HG03575 (cell line): ENCODE measurements at regions not wholly inside any gene's neighbourhood (a gene's known extent, or its start where the extent isn't known, plus 50 kb on each side); places are given as distances from the start of the nearest gene placed in this dataset.
"Not testable (repeated sequence)": the region's sequence is repeated elsewhere in the genome, so short reads cannot be mapped to it uniquely, and the experiment has no call there.

ENCODE experiments used
- ATAC-seq: cut with Tn5 transposase; IDR thresholded peaks from one replicate; pipeline ENCODE4 v1.9.1; 2021; ENCODE audit not compliant: unreplicated experiment, insufficient number of reproducible peaks, low FRiP score; ENCODE audit errors: extremely low read depth

DNA sequence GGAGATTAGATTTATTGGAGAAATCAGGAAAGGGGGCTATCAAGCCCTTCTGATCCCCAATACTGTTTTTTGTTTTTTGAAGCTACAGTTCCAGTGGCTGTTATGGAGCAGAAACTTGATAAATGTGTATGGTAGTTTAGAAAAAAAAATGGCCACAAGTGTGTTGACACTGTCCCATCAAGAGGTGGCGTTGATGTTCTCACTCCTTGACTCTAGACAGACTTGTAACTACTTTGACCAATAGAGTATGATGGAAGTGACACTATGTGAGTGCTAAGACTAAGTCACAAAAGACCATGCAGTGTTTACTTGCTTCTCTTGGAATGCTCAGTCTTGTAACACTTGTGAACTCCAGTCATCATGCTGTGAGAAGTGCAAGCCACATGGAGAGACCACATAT is 356.7 kb downstream of the PDCD6IP start:
- no peak for ATAC-seq

DNA sequence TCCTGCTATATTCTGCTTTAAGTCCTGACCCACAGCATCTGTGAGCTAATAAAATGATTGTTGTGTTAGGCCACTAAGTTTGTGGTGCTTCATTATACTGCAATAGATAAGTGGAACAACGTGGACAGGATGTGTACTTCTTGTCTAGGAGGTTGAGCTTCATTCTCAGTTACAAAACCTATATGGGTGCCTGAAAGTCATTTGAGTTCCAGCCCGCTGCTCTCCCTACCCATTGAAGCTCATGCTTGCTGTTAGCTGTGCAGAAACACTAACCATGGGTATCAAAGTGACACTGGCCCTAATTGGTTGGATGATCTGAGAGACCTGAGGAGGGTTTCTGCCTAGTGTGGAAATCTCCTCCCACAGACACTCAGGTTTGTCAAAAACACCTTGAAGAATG is 357.2 kb downstream of the PDCD6IP start:
- ATAC-seq: peak; percentile 54

DNA sequence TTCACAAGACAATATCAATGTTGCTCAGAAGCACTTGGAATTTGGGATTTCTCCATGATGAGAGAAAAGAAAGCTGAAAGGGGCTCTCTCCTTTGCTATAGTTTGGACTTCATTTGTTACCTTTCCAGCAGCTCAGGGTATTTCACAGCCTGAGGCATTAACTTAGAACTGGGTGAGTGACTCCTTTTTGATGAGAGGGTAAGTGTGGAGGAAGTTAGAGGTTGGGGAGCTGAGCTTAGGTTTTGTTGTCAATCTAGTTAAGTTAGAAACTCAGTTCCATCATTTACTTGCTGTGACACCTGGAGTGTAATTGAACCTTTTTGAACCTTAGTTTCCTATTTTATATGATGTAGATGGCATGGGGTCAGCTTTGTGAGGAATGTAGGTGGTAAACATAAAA is 359.1 kb downstream of the PDCD6IP start:
- no peak for ATAC-seq

DNA sequence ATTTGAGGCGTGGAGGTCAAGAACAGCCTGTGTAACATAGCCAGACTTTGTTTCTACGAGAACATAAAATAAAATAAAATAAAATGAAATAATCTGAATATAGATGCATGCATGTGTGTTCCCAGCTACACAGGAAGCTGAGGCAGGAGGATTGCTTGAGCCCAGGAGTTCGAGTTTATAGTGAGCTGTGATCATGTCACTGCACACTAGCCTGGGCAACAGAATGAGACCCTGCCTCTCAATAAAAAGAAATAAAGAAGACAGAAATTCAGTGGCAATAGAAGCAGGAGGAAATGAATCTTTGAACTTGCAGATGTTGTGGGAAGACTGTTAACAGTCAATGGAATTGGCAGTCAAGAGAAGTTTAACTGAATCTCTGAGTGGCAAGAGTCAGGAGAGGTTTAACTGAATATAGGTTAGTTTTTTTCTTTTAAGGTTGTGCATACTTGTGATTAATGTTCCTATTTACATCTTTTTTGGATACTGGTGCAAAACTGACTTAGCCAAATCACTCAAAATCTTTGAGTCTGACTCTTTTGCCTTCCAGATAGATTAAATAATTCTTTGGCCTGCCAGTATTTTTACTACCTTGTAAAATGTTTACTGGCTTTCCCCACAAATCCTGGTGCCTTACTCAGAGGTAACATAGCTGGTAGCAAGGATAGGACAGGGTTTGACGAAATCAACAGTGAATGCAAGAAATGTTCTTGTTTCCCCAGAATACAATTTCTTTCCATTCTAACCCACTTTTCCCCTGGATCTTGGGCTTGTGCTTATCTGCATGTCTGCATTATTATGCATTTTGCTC is 361.4 kb downstream of the PDCD6IP start:
- ATAC-seq: no peak

DNA sequence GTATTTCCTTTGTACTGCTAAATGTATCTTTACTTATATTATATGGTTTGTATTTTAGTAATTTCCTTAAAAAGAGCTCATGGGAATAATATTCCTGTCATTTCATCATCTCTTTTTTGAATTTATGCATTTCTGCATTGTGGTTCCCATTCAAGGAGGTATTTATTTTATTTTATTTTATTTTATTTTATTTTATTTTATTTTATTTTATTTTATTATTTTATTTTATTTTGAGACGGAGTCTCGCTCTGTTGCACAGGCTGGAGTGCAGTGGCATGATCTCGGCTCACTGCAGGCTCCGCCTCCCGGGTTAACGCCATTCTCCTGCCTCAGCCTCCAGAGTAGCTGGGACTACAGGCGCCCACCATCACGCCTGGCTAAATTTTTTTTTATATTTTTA is 371.2 kb downstream of the PDCD6IP start:
- ATAC-seq: not testable (repeated sequence)

DNA sequence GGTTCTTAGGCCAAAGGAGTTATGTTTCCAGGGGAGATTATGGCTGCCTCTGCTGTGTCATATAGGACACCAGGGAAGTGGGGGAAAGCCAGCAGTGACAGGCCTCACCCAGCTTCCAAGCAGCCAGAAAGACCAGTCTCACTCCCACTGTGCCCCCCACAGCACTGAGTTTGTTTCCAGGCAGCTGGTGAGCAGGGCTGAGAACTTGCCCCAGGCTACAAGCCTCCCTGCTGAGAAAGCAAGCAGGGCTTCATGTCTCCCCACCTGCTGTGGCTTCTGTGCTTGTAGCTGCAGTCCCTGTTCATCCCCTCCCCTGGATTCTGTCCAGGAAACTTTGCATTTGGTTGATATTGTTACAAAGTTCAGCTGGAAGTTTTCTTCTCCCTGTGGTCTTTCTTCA is 376.3 kb downstream of the PDCD6IP start:
- no peak for ATAC-seq

DNA sequence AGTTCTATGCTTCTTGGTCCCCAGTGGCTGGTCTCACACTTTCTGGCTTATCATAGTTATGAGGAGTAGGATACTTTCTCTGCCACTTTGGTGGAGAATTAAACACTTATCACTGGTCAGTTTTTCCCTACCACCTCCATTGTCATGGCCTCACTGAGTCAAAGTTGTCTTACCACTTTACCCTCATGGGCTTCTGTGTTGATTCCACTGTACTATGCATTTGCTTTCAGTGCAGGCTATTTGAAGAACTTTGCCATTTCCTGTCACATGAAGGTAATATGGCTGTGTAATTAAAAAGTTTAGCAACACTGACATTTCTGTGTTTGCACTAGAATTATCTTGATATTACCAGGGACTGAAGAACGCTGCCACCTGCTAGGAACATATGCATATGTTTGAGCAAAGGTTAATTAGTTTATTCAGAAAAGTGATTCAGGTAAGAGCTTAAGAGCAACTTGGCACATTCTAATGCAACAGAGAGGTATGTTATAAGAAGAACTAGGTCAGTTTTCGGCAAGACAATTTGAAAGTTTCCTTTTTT is 377.3 kb downstream of the PDCD6IP start:
- no peak for ATAC-seq

DNA sequence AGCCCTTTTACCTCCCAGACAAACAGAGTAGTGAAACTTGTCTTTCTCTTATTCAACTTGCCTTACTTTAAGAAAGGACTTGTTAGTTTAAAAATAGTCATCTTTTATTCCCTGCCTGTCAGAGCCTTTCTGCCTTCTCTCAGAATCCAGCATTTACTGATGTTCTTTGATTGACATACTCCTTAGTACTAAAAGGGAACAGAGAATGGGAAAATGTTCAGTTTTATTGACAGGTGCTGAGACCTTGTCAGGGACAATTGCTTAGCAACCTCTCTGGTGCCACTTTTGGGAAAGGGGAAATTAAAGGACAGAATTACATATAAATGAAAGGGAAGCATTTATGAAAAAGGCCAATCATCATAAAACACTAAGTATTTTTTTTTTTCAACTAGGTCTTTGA is 378.3 kb downstream of the PDCD6IP start:
- ATAC-seq: no peak

DNA sequence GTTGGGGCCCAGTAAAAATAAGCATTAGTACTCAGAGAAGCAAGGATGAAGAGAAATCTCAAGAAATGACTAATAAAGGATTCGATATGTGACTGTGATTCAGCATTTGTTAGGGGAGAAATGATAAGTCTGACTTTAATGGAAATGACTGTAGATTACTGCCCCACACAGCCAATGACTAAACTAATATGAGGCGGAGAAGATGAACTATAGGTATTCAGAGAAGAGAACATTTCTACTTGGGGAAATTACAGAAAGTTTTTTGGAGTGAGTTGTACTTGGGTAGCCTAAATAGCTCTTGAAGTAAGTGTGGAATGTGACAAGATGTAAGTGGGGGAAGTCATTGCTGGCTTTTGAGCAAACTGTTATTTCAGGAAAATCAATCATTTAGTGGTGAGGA is 380.0 kb downstream of the PDCD6IP start:
- no peak for ATAC-seq

DNA sequence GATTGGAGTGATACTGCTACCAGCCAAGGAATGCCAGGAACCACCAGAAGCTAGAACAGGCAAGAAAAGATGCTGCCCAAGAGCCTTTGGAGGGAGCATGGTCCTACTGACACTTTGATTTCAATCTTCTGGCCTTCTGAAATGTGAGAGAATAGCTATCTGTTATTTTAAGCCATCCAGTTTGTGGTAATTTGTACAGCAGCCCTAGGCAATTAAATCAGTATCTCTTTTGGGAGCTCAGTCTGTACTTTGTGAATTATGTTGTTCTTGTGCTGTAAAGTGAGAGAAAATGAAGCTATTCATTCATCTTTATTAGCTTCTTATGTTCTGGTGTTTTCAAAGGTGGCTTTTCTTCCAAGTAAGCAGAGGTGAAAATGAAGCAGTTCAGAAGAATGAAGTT is 381.3 kb downstream of the PDCD6IP start:
- no peak for ATAC-seq

DNA sequence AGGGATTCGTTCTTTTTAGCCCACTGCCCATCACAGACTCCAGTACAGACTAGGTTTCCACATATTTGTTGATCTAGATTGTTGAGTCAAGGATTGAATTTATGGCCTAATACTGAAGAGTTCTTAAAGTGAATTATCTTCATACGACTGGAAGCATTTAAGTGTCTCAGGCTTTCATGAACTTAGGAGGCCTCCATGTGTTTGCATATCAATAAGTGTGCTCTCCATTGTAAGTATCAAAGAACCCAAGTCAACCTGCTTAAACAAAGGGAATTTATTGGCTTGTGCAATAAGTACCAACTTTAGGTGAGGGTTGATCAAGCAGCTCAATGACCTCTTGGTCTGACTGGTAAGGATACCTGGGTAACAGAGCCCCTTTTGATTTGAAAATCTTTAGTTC is 382.1 kb downstream of the PDCD6IP start:
- no peak for ATAC-seq

DNA sequence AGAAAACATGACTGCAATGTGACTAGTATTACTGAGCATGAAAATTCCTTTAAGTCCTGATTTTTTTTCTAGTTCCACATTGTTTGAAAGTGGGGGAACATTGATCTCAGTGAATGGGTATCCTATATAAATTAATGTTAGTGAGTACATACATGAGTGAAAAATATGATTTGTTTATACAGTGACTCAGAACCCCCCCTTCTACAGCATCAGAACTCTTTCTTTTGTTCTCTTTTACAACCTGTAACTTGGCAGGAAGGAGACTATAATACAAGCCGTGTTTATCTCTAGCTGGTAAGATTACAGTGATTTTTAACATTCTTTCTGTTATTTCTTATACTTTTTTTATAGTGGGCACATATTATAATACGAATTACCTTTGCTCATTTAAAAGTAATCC is 384.7 kb downstream of the PDCD6IP start:
- ATAC-seq: no peak

DNA sequence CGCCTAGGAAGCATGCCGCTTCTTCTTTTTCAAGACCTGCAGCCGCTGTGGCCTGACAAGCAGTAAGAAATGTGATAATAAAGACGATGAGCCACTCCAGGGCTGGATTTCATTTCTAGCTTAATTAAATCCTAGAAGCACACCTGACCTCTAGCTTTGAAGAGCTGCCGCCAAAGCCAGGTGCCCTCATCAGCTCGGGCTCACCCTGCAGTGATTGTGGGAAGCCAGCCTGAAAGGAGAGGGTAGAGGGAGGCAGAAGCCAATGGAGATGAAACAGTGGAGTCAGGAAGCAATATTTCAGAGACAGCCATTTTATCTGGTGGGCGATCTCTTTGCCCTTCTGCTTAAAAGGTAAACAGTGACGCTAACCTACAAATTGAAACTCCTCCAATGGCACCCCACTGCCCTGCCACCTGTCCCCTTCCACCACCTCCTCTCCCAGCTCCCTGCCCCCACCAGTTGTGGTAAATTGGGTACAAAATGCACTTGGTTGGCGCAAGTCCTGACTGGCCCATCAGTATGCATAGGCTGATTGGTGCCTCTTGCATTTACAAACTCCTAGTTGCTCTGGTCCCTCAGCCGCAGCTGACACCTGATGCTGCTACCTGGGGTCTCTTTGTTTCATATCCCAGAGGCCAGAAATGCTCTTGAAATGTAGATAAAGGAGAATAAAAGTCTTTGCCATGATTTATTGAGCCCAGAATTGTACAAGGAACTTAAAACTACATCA is 385.3 kb downstream of the PDCD6IP start:
- ATAC-seq: no peak

DNA sequence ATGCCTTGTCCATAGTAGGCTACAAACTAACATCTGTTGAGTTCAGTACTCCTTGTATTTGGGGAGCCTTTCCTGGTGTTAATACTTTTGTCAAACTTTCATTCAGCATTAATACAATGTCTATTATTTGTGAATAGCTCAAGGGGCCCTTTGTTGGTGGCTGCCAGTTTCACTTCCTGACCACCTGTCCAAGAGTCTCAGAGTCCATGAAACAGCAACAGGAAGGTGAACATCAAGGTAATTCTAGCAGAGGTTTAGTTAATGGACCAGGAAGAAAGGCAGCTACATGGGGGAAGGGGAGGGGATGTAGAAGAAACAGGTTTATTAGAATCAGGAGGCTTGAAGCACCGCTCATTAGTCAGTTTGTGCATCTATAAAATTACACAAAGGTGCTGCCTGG is 386.9 kb downstream of the PDCD6IP start:
- no peak for ATAC-seq

DNA sequence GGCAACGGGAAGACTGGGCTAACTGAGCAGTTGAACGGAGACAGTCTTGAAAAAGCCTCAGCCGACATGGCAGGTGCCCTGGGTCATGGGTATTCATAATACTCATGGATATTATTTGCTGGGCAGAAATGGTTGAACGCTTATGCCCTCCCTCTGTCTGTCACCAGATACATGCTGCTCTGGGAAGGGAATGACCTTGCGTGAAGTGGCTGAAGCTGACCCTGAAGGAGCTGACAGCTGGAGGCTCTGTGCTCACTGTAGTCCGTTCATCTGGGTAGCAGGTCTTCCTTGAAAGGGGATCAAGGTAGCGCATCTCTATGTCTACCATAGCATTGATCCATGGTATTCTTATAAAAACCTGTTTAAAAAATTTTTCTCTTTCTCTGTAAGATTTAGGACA is 390.7 kb downstream of the PDCD6IP start:
- no peak for ATAC-seq

DNA sequence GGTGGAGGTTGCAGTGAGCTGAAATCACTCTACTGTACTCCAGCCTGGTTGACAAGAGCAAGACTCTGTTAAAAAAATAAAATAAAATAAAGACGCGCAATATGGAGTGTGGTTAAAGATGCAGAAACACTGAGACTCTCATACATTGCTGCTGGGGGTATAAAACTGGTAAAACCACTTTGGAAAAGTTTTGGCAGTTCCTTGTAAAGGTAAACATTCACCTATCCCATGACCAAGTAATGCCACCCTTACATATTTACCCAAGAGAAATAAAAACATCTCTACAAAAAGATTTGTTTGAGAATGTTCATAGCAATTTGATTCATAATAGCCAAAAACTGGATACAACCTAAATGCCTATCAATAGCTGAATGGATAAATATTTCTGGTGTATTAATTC is 398.5 kb downstream of the PDCD6IP start:
- ATAC-seq: no peak

DNA sequence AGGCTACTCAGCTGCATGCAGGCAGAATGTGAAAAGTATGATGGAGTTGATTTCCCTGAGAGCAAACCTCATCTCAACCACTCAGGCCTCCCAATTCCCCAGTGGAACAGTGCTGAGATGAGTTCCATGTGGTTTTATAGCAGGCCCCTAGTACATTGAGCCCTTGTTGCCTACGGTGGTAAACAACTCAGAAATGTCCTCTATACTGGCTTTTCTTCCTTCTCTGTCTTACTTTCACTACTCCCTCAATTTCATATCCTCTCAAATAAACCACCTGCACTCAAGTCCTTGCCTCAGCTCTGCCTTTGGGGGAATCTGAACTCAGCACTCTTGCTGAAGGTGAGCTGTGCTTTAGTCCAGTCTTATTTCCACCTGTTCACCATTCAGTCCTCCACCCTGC is 399.9 kb downstream of the PDCD6IP start:
- no peak for ATAC-seq

DNA sequence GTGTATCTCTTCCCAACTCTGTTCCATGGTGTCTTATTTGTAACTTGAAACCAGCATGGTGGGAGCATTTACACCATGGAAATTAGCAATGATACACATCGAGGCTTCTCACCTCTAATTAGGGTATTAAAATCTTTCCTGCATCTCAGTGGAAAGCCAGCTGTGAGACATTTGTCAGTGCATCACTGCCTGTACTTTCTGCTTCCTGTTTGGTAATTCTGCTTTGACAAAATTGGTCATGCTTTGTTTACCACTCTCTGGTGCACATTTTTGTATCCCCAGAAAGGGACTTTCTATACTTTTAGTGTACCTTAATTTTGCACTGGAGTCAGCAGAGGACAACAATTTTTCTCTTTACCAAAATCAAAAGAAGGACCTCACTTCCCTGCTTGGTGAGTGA is 402.1 kb downstream of the PDCD6IP start:
- peak; percentile 82 for ATAC-seq

DNA sequence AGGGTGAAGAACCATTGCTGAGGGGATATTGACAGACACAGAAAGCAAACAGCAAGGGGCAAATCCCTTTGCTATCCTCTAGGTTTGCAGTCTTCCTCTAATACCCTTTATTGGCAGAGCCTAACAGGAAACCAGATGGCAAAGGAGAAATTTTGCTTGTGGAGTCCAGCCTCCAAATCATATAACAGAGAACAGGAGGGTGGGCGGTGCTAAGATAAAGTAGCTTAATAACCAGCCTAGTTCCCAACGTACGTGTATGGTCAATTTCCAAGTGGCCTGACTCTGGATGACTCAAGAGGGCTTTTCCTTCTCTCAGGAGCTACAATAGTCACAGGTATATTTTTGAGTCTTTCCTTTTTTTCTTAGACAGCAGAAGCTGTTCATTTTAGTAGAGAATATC is 404.5 kb downstream of the PDCD6IP start:
- no peak for ATAC-seq

DNA sequence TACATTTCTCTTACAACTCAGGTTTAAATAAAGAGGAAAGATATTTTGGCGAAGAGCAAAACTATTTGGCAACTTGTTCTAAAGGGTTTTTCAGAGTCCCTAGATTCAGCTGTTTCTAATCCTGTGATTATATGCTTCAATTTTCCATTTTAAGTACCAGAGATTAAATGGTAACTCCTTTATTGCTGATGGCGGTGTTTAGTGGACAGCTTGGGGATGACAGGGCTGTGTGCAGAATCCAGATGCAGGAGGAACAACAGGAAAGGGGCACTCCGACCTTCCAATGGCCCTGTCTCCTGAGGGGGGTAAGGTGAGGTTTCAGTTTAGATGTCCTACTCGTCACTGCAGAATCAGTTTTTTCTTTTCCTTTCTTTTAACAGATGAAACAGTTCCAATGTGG is 405.0 kb downstream of the PDCD6IP start:
- ATAC-seq: no peak
